Right lobe of liver (tissue), 4 donors: ENCODE measurements at regions not wholly inside any gene's neighbourhood (a gene's known extent, or its start where the extent isn't known, plus 50 kb on each side); places are given as distances from the start of the nearest gene placed in this dataset.

Source experiments
- POLR2A ChIP-seq: fragments of 450-650 bp; IDR thresholded peaks from one replicate; pipeline ENCODE4 v1.6.1; 2017; ENCODE audit warnings: antibody characterized with exemption, mild to moderate bottlenecking
- TF ChIP-seq, protein P1 (sequence below), 4 donors: fragments of 200-600 bp in 3 of 4; fragments of 450-650 bp in 1 of 4; IDR thresholded peaks; one replicate each; pipeline versions ENCODE4 v1.5.1 to v1.8.0; 2016 to 2022; ENCODE audit warnings: antibody characterized with exemption in 4 of 4, mild to moderate bottlenecking in 2 of 4
- donor health status: DM: no; HTN: no; CAD: no.
- donor health status: DM: no; HTN: no; CAD: no.
- donor health status: DM: no; HTN: yes; CAD: no.

DNA sequence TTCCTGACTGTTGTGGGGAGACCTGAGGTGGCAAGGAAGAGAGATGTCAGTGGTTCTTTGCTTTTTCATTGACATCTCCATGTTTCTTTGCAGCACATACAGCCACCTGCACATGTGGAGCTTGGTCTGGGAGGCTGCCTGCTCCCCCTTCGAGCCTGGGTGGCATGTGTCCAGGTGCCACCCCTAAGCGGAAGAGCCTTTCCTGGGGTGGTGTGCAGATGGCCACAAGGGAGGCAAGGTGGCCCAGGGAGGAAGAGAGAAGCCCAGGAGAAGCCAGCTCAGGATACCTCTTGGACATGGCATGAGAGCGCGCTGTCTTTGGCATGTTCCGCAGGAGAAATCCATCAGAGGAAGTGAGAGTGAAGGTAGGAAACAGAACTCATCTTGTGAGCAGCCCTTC is 105.9 kb upstream of the NPTX2 start:
- TF ChIP-seq, protein P1, sequence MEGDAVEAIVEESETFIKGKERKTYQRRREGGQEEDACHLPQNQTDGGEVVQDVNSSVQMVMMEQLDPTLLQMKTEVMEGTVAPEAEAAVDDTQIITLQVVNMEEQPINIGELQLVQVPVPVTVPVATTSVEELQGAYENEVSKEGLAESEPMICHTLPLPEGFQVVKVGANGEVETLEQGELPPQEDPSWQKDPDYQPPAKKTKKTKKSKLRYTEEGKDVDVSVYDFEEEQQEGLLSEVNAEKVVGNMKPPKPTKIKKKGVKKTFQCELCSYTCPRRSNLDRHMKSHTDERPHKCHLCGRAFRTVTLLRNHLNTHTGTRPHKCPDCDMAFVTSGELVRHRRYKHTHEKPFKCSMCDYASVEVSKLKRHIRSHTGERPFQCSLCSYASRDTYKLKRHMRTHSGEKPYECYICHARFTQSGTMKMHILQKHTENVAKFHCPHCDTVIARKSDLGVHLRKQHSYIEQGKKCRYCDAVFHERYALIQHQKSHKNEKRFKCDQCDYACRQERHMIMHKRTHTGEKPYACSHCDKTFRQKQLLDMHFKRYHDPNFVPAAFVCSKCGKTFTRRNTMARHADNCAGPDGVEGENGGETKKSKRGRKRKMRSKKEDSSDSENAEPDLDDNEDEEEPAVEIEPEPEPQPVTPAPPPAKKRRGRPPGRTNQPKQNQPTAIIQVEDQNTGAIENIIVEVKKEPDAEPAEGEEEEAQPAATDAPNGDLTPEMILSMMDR (IDR thresholded peaks at IDR 0.05), result no peak
- no peak for TF ChIP-seq POLR2A
